ENCODE measurements at regions not wholly inside any gene's neighbourhood (a gene's known extent, or its start where the extent isn't known, plus 50 kb on each side); places are given as distances from the start of the nearest gene placed in this dataset.
"Not testable (repeated sequence)": the region's sequence is repeated elsewhere in the genome, so short reads cannot be mapped to it uniquely, and the experiment has no call there.

DNA sequence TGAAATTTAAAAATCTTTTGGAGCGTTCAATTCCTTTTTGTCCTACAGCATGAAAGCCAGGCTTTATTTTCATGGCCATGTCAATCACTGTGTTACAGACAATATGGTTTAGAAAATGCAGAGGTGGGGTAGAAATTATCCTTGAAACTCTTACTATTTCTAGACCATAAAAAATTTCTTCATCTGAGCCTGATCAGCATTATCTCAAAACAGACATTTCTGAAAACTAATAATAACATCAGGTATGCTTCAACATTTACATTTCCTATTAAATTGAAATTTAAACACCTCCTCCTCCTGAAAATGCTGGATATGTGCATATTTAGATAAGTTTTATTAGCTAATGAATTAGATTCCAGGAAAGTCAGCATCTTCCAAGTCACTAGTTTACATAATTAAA lies 570.6 kb downstream of the RIT2 start:
- Histone ChIP-seq H4K20me1 (ENCODE audit: control insufficient read depth, insufficient read depth, low read depth, low read length) (no peaks in the 10 kb centered on the region), H3K27me3 (ENCODE audit: control insufficient read depth, low read length) (no peaks in the 10 kb centered on the region), H3K4me2 (ENCODE audit: low read length) (no peak overlapping the region), H3K9me2 (replicated peaks; ENCODE audit: control insufficient read depth, low read length) (no peaks in the 10 kb centered on the region), H3K9me3 (ENCODE audit: control insufficient read depth, insufficient read depth, low read length) (no peaks in the 10 kb centered on the region), H3K27ac (ENCODE audit: low read depth, low read length) (no peak overlapping the region), H3K79me2 (ENCODE audit: control insufficient read depth, low read length) (no peaks in the 10 kb centered on the region), H3F3A (ENCODE audit: control insufficient read depth, insufficient read depth) (no peaks in the 10 kb centered on the region), H3K4me3 (ENCODE audit: low read length) (no peak overlapping the region), H3K36me3 (ENCODE audit: control insufficient read depth, low read length) (no peaks in the 10 kb centered on the region), H3K4me1 (ENCODE audit: control insufficient read depth, low read length) (no peaks in the 10 kb centered on the region)
- TF ChIP-seq EZH2phosphoT487 (IDR thresholded peaks at IDR 0.05; ENCODE audit: borderline replicate concordance, low read length): no peak
- TF ChIP-seq, protein P1, sequence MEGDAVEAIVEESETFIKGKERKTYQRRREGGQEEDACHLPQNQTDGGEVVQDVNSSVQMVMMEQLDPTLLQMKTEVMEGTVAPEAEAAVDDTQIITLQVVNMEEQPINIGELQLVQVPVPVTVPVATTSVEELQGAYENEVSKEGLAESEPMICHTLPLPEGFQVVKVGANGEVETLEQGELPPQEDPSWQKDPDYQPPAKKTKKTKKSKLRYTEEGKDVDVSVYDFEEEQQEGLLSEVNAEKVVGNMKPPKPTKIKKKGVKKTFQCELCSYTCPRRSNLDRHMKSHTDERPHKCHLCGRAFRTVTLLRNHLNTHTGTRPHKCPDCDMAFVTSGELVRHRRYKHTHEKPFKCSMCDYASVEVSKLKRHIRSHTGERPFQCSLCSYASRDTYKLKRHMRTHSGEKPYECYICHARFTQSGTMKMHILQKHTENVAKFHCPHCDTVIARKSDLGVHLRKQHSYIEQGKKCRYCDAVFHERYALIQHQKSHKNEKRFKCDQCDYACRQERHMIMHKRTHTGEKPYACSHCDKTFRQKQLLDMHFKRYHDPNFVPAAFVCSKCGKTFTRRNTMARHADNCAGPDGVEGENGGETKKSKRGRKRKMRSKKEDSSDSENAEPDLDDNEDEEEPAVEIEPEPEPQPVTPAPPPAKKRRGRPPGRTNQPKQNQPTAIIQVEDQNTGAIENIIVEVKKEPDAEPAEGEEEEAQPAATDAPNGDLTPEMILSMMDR (IDR thresholded peaks at IDR 0.05; ENCODE audit: low read depth, low read length, poor library complexity, severe bottlenecking): no peak

DNA sequence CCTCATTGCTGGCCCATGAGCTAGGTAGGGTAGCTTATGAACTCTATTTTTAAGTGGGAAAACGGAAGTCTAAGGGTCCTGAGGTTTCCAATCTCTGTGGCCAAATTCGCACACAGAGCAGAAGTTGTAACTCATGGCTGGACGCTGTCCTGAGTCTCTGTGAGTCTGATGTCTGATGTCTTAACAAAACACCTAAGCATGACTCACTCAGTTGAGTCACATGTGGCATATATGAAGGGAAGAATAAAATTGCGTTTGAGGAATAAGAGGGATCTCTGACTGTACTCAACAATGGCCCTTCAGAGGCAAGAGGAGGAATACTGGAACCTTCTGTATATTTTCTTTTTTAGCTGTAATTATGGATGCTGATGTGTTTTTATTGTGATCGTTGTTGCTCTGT lies 569.7 kb downstream of the RIT2 start:
- Histone ChIP-seq H3K27ac (ENCODE audit: low read depth, low read length) (no peak overlapping the region), H3K4me1 (ENCODE audit: control insufficient read depth, low read length) (no peaks in the 10 kb centered on the region), H3K9me3 (ENCODE audit: control insufficient read depth, insufficient read depth, low read length) (no peaks in the 10 kb centered on the region), H4K20me1 (ENCODE audit: control insufficient read depth, insufficient read depth, low read depth, low read length) (no peaks in the 10 kb centered on the region), H3K4me2 (ENCODE audit: low read length) (no peak overlapping the region), H3K36me3 (ENCODE audit: control insufficient read depth, low read length) (no peaks in the 10 kb centered on the region), H3K4me3 (ENCODE audit: low read length) (no peak overlapping the region), H3K27me3 (ENCODE audit: control insufficient read depth, low read length) (no peaks in the 10 kb centered on the region), H3K9me2 (replicated peaks; ENCODE audit: control insufficient read depth, low read length) (no peaks in the 10 kb centered on the region), H3K79me2 (ENCODE audit: control insufficient read depth, low read length) (no peaks in the 10 kb centered on the region), H3F3A (ENCODE audit: control insufficient read depth, insufficient read depth) (no peaks in the 10 kb centered on the region)
- TF ChIP-seq, protein P1 (IDR thresholded peaks at IDR 0.05; ENCODE audit: low read depth, low read length, poor library complexity, severe bottlenecking): no peak
- no peak for TF ChIP-seq EZH2phosphoT487 (IDR thresholded peaks at IDR 0.05; ENCODE audit: borderline replicate concordance, low read length)

DNA sequence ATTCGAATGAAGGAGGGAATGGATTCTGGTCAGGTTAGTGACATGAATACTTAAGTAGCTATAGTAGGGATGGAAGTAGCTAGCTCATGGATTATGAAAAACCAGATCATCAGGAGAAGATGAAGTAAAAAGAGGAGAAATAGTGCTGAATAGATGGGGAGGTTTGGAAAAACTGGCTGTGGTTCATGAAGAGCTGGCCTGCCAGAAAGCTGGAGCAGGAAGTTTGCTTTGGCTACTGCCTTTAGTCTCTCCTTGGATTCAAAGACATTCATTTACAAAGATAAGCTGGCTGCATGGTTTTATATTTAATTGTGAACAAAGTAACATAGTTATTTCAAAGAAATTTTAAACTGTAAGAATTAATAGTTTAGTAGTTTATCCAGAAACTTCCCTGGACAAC lies 567.0 kb downstream of the RIT2 start:
- H3K4me2 ChIP-seq (ENCODE audit: low read length): no peak overlapping the region
- H3K9me3 ChIP-seq (ENCODE audit: control insufficient read depth, insufficient read depth, low read length): no peaks in the 10 kb centered on the region
- TF ChIP-seq EZH2phosphoT487 (IDR thresholded peaks at IDR 0.05; ENCODE audit: borderline replicate concordance, low read length): no peak
- TF ChIP-seq, protein P1 (IDR thresholded peaks at IDR 0.05; ENCODE audit: low read depth, low read length, poor library complexity, severe bottlenecking): no peak
- no peaks in the 10 kb centered on the region for H4K20me1 ChIP-seq (ENCODE audit: control insufficient read depth, insufficient read depth, low read depth, low read length)
- no peak overlapping the region for H3K4me3 ChIP-seq (ENCODE audit: low read length)
- no peaks in the 10 kb centered on the region for H3K4me1 ChIP-seq (ENCODE audit: control insufficient read depth, low read length)
- H3K9me2 ChIP-seq (replicated peaks; ENCODE audit: control insufficient read depth, low read length): no peaks in the 10 kb centered on the region
- H3K27ac ChIP-seq (ENCODE audit: low read depth, low read length): no peak overlapping the region
- no peaks in the 10 kb centered on the region for H3K36me3 ChIP-seq (ENCODE audit: control insufficient read depth, low read length)
- no peaks in the 10 kb centered on the region for H3F3A ChIP-seq (ENCODE audit: control insufficient read depth, insufficient read depth)
- H3K79me2 ChIP-seq (ENCODE audit: control insufficient read depth, low read length): no peaks in the 10 kb centered on the region
- H3K27me3 ChIP-seq (ENCODE audit: control insufficient read depth, low read length): no peaks in the 10 kb centered on the region

DNA sequence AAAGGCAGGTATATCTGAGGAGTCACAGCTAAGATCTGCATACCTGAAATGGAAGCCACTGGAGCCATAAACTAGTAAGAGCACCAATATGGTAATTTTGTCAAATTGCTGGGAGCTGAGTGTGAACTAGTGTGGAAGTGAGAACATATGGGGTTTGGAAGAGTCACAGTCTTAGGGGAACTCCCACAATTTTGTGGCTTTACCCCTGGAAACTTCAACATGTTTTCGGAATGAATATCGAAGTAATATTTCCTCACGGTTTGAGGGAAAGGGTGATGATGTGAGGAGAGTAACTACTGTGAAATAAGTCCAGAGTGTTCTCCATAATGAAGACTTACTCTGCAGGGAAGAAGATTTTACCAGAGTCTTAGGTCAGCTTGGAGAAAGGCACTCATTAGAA lies 565.9 kb downstream of the RIT2 start:
- Histone ChIP-seq H3K9me2 (replicated peaks; ENCODE audit: control insufficient read depth, low read length) (no peaks in the 10 kb centered on the region), H3K79me2 (ENCODE audit: control insufficient read depth, low read length) (no peaks in the 10 kb centered on the region), H3K27me3 (ENCODE audit: control insufficient read depth, low read length) (no peaks in the 10 kb centered on the region), H3K9me3 (ENCODE audit: control insufficient read depth, insufficient read depth, low read length) (no peaks in the 10 kb centered on the region), H3K4me2 (ENCODE audit: low read length) (no peak overlapping the region), H3K27ac (ENCODE audit: low read depth, low read length) (no peak overlapping the region), H3K36me3 (ENCODE audit: control insufficient read depth, low read length) (no peaks in the 10 kb centered on the region), H3F3A (ENCODE audit: control insufficient read depth, insufficient read depth) (no peaks in the 10 kb centered on the region), H3K4me3 (ENCODE audit: low read length) (no peak overlapping the region), H4K20me1 (ENCODE audit: control insufficient read depth, insufficient read depth, low read depth, low read length) (no peaks in the 10 kb centered on the region), H3K4me1 (ENCODE audit: control insufficient read depth, low read length) (no peaks in the 10 kb centered on the region)
- TF ChIP-seq, protein P1 (IDR thresholded peaks at IDR 0.05; ENCODE audit: low read depth, low read length, poor library complexity, severe bottlenecking): no peak
- TF ChIP-seq EZH2phosphoT487 (IDR thresholded peaks at IDR 0.05; ENCODE audit: borderline replicate concordance, low read length): no peak

DNA sequence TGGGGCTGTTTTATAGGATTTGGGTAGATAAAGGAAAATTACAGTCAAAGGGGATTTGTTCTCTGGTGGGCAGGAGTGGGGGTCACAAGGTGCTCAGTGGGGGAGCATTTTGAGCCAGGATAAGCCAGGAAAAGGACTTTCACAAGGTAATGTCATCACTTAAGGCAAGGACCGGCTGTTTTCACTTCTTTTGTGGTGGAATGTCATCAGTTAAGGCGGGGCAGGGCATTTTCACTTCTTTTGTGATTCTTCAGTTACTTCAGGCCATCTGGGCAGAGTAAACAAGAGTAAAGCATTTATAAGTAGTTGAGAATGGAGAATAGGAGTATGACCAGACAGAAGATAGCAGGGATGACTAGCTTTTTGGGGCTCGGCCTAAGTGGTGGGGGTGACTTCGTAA lies 562.9 kb downstream of the RIT2 start:
- H3K79me2 ChIP-seq (ENCODE audit: control insufficient read depth, low read length); H3K4me2 ChIP-seq (ENCODE audit: low read length); H3F3A ChIP-seq (ENCODE audit: control insufficient read depth, insufficient read depth); H3K36me3 ChIP-seq (ENCODE audit: control insufficient read depth, low read length); H3K9me3 ChIP-seq (ENCODE audit: control insufficient read depth, insufficient read depth, low read length); H3K4me3 ChIP-seq (ENCODE audit: low read length); H3K4me1 ChIP-seq (ENCODE audit: control insufficient read depth, low read length); H3K27me3 ChIP-seq (ENCODE audit: control insufficient read depth, low read length); H3K27ac ChIP-seq (ENCODE audit: low read depth, low read length); H3K9me2 ChIP-seq (replicated peaks; ENCODE audit: control insufficient read depth, low read length); H4K20me1 ChIP-seq (ENCODE audit: control insufficient read depth, insufficient read depth, low read depth, low read length): not testable (repeated sequence)

Measured in DOHH2 (cell line).